GM18502 (cell line): ENCODE measurements at regions not wholly inside any gene's neighbourhood (a gene's known extent, or its start where the extent isn't known, plus 50 kb on each side); places are given as distances from the start of the nearest gene placed in this dataset.

Experiments
- ATAC-seq: cut with Tn5 transposase; IDR thresholded peaks from one replicate; pipeline ENCODE4 v1.9.1; 2021; ENCODE audit warnings: mild to moderate bottlenecking; ENCODE audit not compliant: unreplicated experiment, poor library complexity

DNA sequence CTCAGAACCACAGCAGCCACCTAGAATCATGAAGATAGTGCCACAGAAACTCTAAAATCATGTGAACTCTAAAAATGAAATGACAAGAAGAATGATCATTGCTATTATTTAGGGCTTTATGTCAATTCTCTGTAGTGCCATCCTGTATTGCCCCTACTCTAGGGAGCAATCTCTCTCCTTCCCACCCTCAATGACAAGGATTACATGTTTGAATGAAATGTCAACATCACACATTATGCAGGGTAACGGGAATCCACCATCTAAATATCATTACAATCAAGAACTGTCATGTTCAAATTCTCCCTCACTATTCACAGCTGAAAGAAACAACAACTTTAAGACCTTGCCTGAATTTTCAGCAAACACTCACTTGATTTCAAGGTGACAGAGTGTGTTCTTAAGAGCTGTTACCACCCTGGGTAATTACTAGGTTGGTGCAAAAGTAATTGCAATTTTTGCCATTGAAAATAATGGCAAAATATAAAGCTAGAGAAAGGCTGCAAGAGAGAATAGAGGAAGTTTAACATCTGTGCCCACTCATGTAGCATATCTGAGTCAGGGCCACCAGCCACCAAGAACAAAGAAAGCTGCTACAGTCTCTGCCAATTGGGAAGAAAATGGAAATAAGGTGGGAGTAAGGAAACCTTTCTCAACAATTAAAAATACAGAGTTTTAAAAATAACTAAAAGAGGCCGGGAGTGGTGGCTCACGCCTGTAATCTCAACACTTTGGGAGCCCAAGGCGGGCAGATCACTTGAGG lies 112.8 kb upstream of the PSMD7 start:
- ATAC-seq = no peak

- ATAC-seq = no peak
These were observed 126.8 kb upstream of the PSMD7 start for GRCh38 chr16:74169687-74170376.

DNA sequence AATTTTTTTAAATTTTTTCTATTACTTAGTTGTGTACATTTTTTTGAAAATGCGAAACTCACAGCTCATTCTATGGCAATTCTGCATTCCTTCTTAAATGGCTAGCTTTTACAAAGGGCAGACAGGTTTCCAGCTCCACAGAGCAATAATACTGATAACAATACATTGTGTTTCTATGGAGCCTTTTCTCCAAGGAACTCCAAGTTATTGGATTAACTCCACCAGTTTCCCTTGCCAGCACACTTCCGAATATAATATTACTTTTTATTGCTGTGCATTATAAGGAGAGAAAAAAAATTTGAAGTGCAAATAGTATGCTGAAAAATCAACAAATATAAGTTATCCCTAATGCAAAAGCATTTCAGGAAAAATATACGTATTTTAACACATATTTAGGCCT lies 127.5 kb upstream of the PSMD7 start:
- ATAC-seq = no peak

DNA sequence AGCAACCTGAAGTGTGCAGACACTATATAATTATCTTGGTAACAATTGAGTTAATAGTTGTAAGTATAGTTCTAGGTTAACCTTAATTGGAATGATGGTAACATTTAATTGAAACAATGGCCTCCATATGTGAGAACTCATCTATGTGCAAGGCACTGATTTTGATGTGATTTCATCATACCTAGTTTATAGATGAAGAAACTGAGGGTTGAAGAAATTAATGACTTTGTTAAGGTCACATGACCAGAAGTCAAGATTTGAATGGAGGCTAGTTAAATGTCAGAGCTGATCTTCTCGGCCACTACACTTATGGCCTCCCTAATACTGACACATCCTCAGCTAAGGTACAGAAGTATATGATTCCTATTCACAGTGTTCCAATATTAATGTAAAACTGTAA lies 128.2 kb upstream of the PSMD7 start:
- no peak for ATAC-seq

GRCh38 chr16:74166456-74166855 lies 130.2 kb upstream of the PSMD7 start:
- ATAC-seq = no peak

DNA sequence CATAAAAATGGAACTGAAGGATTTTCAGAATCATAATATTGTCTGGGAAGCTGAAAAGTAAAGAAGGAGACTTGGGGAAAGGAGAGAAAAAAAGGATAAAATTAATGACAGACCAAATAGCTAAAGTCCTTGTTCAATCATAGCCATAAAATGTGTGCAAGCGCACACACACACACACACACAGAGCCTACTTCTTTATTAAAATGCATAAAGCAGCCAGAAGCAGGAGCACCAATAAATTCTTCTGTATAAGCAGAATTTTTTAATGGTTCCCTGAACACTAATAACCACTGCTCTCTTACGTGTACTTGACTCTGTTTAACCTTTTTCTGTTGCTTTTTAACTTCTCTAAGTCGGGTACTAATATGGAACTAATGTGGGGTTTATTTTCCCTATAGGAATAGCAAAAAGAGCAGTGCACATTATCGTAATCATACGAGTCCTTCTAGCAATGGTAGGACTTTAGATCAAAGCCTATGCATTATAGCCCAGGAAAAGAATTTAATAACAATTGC lies 131.0 kb upstream of the PSMD7 start:
- no peak for ATAC-seq

DNA sequence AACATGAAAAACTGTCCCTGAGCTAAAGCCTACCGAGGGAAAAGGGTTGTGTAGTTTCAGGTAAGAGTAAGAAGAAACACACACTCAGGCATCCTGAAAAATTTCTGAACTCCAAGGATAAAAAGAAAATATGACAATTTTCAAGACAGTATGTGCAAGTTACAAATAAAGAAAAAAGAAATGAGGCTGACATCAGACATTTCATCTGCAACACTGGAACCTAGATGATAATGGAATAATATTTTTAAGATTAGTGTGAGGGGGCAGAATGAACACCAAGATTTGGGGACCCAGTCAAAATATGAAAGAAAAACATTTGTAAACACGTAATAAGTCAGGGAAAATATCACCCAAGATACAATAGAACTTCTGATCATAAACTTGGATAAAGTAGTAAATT lies 135.9 kb upstream of the PSMD7 start:
- no peak for ATAC-seq

- ATAC-seq = no peak
These were observed 142.8 kb upstream of the PSMD7 start for GRCh38 chr16:74153773-74154172.

GRCh38 chr16:74146643-74147042 lies 150.0 kb upstream of the PSMD7 start:
- ATAC-seq = no peak

DNA sequence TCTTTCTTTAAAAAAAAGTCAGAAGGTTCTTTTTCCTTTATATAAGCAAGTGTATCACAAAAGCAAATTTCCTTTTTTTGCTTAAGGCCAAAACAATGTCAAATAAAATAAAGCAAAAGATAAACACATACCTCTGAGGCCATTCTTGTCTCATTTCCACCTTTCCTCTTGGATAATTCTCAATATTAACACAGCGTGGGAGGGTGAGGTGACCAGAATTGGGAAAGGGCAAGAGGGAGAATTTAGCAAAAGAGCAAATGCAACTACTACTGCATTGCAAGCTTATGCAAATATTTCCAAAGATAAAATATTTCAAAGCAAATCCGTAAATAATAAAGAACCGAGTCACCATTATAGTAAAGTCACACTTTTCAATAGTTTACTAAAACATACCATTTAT lies 153.4 kb upstream of the PSMD7 start:
- no peak for ATAC-seq

GRCh38 chr16:74141015-74141414 lies 155.6 kb upstream of the PSMD7 start:
- ATAC-seq = no peak

DNA sequence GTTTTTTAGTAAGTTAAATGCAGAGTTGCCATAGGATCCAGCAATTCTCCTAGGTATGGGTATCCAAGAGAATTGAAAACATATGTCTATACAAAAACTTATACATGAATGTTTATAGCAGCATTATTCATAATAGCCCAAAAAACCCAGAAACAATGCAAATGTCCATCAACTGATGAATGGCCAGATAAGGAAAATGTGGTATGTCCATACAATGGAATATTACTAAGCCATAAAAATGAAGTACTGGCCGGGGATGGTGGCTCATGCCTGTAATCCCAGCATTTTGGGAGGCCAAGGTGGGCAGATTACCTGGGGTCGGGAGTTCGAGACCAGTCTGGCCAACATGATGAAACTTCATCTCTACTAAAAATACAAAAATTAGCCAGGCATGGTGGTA lies 156.1 kb upstream of the PSMD7 start:
- no peak for ATAC-seq

- ATAC-seq = no peak
These were observed 172.8 kb upstream of the PSMD7 start for GRCh38 chr16:74123826-74124225.

DNA sequence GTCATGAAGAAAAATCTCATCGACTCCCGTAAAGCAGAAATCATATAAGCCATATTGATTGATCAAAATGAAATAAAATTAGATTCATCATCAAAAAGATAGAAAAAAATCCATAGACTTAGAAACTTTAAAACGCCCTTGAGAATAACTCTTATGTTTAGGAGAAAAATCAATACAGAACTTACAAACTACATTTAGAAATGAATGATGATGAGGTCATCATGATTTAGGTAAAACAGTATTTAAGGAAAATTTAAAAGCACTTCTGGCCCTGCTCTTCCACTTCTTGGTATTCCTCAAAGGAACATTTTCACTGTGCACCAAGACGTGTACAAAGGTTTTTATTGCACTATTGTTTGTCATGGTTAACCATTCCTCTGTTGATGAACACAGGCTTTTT lies 173.4 kb upstream of the PSMD7 start:
- ATAC-seq = no peak

DNA sequence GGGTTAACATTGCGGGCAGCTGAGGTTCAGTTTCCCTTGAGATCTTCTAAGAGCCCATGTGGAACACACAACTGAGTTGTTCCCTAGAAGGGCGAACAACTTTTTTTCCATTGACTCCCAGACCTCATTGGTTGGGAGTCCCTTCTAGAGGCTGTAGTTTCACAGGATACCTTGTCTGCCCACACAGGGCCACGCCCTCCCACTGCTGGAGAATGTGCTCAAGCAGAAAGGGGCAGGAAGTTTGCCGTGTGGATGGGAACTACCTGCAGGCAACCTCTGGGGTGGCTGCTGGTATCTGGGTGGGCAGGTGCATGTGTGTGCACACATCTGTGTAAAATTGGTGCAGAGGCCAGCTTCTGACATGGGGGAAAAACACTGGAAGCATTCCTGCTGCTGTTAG lies 178.8 kb upstream of the PSMD7 start:
- ATAC-seq = no peak

GRCh38 chr16:74113545-74113944 lies 183.1 kb upstream of the PSMD7 start:
- no peak for ATAC-seq

DNA sequence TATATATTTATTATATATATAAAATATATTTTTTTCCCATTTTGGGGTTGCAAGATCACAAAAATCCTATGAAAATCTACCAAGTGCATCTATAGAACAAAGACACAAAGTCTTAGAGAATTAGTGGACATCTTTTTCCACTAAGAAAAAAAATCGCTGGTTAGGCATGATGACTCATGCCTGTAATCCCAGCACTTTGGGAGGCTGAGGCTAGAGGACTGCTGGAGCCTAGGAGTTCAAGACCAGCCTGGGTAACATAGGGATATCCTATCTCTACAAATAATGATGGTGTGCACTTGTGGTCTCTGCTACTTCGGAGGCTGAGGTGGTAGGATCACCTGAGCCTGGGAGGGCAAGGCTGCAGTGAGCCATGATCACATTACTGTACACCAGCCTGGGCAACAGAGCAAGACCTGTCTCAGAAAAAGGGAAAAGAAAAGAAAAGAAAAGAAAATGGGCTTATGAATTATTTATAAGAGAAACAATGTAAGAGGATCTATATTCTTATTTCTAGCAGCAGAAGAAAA lies 185.1 kb upstream of the PSMD7 start:
- no peak for ATAC-seq

DNA sequence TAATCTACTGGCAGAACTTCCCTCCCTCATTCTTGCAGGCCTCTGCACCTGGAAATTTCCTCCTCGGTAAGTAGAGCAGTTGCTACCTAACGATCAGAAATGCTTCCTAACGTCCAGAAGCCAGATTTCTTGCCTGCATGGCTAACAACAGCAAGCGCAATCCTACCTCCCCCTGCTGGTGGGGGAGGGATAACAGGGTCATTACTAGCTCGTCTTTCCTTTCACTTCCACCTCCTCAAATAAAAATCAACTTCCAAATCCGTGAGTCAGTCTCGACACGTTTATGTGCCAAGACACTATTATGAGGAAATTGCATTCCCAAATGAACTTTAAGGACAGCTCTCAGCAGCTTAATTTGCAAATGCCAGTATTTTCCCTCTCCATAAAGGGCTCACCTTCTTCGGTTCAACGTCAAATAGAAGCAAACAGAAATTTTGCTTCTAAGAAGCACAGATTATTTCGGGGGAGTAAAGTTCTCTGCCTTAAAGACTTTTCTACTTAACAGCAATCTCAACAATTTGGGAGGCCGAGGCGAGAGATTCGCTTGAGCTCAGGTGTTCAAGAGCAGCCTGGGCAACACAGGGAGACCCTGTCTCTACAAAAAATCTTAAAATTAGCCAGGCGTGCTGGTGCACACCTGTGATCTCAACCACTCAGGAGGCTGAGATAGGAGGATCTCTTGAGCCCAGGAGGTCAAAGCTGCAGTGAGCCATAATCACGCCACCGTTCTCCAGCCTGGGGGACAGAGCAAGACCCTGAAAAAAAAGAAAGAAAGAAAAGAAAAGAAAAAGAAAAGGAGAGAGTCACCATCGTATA lies 188.6 kb upstream of the PSMD7 start:
- ATAC-seq = no peak

- ATAC-seq = no peak
These were observed 192.6 kb upstream of the PSMD7 start for GRCh38 chr16:74104022-74104421.

DNA sequence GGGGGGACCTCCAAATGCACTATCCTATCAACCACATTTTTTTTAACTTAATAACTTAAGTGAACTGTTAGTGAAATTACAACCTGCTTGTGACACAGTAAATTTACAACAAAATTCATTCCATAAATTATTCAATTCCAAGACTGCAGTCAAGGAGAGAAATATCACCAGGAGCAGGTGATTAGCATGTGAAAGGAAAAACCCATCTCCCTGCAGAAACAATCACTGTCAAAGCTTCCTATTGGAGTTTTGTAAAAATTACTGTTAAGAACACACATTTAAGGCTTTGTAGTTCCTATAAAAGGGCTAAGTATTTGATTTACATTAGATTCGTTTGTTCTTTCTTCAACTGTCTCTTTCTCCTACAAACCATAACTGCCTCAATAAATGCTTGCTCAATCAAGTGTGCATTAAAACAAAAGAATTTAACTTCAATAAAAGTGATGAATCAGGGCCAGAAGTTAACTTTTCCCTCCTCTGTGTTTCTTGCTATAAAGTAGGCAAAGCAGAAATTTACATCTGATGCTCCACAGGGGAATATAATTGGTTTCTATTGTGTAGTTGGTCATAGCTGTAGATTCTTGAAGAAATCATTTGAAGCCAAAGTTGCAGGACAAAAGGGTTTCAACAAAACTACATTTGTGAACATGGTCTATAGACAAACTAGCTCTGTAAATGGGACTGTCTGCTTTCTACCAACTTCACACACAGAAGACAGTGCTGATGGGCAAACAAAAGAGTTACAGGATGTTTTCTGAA lies 195.1 kb upstream of the PSMD7 start:
- no peak for ATAC-seq
